AG08396 (cell line): ENCODE measurements at regions not wholly inside any gene's neighbourhood (a gene's known extent, or its start where the extent isn't known, plus 50 kb on each side); places are given as distances from the start of the nearest gene placed in this dataset.
"Not testable (repeated sequence)": the region's sequence is repeated elsewhere in the genome, so short reads cannot be mapped to it uniquely, and the experiment has no call there.

Source experiments
- DNase-seq: peaks from one replicate; pipeline ENCODE4 v3.0.0; 2012; ENCODE audit warnings: low spot score, mixed read lengths

DNA sequence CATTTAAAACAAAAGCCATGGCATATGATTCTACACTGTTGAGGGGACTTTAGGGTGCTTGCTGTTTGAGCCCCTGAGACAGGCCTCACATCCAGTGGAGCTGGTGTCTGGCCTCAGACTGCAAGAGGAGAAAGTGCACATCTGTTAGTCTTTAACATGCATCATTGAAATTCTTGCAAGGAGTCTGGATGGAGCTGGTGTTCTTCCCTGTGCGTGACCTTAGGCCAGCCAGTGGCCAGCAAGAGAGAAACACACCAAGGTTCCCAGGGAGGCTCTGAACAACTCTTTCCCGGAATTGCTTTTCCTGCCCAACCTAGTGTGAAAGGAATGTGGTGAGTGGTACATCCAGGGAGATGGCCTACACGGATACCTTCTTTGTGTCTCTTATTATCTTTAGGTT lies 282.8 kb upstream of the TNC start:
- peak; percentile 34 for DNase-seq

DNA sequence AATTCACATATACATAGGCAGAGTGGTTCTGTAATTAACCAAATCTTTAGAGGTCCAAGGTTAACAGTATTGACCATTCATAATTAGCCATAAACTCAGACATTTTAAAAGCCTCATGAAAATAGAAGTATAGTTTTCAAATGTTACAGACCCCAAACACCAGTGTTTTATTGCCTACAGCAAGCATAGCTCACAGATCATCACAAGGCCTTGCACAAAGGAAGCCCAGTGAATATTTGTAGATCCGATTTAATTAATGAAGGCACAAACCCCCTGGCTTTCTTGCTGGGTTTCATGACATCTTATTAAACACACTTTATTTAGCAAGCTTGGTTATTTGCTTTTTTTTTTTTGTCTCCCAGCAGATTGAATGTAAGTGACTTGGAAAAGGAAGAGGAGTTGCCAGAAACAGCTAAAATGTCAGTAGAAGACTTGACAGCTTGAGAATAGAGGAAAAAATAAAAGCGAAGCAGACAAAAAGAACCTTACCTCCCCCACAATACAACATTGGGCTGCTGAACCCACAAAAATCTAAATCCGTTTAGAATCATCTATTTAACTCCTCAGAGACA lies 283.9 kb upstream of the TNC start:
- no peak for DNase-seq

DNA sequence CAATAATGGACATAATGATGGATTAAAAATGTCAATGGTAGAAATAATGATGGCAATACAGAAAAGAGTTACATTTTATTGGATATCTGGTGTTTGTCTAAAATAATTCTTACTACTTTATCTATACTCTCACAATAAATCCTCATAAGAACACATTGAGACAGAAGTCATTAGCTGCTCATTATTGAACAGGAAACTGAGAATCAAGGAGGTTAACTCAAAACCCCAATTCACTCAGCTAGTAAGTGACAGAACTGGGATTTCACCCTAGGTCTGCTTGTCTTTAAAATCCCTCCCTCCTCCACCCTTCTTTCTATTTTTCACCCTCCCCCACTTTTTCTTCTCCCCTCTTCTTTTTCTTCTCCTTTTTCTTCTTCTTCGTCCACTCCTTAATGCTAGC lies 285.8 kb upstream of the TNC start:
- no peak for DNase-seq

DNA sequence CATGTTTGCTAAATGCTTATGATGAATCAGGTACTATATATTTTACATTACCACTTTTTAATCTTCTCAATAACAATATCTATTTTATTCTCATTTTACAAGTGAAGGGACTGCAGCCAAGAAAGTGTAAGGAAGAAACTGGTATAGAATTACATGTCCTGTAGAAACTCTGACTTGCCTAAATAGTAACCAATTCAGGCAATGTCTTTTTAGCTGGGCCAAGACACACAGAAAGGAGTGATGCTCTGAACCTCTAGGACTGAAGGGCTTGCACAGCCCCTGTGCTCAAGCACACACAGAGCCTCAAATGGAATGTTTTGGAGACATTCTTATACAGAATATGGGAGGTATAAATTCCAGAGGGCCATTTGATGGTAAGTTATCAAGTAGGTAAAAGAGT lies 286.4 kb upstream of the TNC start:
- no peak for DNase-seq

DNA sequence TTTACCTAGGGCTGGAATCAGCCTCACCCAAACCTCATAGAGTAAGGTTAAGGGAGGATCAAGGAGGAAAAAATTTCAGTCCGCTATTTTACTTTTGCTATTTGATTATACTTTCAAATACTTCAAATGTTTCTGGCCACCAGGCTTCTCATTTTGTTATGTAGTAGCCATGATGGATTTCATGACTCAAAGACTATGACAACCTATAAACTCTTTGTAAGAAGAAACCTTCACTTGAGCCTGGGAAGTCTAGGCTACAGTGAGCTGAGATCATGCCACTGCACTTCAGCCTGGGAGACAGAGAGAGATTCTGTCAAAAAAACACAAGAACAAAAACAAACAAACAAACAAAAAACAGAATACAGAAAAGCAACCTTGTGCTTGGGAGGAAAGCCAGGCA lies 293.6 kb upstream of the TNC start:
- no peak for DNase-seq

DNA sequence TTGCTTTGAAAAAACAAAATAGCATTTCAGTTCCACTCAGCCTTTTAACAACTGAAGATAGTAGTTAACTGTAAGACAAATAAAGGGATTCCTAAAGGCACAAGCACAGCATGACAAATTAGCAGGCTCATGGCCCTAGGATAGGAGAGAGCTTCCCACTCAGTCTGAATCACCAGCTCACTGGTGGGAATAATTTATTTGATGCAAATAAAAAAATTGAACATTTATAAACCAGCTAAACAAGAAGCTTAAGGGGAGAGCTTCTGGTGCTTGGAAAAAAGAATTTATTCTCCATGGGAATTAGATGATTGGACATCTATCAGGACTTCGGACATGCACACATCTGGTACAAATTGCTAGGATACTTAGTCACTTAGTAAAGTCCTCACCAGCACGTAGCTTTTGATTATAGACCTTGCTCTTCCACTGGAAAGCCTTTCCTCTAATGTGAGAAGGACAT lies 294.1 kb upstream of the TNC start:
- DNase-seq = peak; percentile 11

DNA sequence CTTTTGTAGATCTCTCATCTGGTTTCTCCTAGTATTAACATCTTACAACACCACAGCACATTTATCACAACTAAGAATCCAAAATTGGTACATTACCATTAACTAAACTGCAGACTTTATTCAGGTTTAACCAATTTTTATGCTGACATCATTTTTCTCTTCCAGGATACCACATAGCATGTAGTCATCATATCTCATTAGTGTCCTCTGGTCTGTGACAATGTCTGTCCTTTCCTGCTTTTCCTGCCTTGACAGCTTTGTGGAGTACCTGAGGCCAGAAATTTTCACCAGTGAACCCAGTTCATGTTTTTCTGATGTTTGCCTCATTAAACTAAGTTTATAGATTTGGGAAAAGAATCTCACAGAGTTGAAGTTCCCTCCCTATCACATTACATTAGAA lies 294.7 kb upstream of the TNC start:
- DNase-seq = no peak

DNA sequence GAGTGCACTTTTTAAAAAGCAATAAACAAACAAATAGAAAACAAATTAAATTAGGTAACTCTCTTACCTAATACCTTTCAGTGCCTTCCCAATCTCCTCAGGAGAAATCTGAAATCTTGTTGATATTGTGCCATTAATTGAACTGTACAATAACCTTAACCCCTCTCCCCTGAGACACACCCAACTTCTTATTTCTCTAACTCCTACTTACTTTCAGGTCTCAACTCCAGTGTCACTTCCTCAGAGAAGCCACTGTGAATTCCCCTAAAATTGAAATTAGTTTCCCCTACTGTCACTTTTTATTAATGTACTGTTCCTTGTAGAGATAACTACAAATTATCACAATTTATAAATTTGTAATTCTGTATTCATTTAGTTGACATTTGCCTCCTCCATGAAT lies 295.3 kb upstream of the TNC start:
- DNase-seq = no peak

DNA sequence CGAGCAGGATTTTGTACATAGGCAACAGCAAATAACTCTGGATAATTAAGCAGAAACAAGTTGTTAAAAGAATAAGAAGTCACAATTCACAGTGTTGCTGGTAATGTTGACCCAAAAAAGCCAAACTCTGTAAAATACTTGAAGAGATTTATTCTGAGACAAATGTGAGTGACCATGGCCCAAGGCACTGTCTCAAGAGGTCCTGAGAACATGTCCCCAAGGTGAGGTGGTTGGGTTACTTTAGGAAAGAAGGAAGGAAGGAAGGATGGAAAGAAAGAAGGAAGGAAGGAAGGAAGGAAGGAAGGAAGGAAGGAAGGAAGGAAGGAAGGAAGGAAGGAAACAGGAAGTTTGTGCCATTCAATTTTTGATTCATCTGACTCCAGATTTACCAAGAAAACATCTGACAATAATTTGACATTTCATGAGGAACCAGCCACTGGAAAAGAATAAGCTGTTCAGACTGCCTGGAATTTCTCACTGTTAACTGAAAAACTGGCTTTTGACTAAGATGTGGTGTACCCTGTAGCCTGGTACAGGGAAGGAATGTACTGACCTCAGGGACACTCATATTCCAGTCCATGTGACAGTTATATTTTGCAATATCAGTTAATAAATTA lies 295.9 kb upstream of the TNC start:
- DNase-seq = no peak

DNA sequence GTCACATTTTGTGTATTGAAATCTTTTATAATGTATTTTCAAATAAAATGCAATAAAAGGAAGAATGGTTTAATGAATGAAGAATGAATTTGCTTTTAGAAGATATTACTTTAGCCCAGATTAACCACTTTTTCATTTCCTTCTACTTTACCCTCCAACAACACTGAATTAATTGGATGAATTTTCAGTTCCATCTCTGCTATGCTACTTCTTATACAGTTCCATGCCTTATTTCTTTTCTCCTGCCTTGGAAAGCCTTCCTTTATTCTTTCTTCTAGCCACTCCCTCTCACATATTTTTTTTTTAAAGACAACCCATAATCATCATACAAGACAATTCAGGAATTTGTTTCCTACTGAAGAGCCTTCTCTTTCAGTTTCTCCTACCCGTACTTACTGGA lies 296.6 kb upstream of the TNC start:
- DNase-seq = no peak

DNA sequence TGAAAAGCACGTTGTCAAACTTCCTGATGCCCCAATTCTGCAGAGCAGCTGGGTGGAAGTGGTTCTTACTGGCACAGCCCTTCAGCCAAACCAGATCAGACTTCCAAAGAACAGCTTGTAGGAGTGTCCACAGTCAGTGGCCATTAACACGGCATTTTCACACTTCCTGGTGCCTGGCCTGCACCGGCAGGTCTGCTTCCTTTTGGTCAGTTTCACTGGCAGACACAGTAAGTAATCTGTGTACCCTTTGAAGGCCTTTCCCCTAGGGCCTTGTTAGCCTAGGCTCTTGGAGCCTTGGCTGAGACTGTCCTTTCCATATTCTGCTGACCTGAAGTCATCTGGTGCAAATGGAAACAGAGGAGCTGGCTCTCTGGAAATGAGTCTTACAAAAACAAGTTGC lies 297.5 kb upstream of the TNC start:
- no peak for DNase-seq

DNA sequence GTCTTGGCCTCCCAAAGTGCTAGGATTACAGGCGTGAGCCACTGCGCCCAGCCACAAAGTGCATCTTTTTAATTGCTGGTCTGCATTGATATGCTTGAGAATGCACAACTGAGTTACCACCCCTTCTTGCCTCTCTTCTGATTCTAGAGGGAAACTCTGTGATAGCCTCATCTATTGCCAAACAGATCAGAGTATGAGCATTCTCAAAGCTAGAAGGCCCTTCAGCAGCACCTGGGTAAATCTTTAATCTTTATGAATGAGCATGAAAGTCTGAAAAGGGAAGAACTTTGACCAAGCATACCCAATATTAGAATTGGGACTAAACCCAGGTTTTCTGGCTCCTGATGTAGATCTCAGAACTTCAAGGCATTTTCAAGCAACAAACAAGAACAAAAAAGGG lies 298.3 kb upstream of the TNC start:
- DNase-seq = no peak

DNA sequence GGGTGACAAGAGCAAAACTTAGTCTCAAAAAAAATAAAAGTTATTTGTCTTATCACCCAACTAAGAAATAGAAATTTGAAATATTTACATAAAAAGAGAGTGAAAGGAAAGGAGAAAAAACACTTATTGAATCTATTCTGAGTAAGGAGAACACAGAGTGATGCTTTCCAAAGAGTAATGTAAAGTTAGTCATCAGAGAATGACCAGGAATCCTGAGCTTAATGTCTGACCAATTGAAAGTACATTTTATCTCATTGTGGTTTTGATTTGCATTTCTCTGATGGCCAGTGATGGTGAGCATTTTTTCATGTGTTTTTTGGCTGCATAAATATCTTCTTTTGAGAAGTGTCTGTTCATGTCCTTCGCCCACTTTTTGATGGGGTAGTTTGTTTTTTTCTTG lies 300.2 kb upstream of the TNC start:
- not testable (repeated sequence) for DNase-seq

DNA sequence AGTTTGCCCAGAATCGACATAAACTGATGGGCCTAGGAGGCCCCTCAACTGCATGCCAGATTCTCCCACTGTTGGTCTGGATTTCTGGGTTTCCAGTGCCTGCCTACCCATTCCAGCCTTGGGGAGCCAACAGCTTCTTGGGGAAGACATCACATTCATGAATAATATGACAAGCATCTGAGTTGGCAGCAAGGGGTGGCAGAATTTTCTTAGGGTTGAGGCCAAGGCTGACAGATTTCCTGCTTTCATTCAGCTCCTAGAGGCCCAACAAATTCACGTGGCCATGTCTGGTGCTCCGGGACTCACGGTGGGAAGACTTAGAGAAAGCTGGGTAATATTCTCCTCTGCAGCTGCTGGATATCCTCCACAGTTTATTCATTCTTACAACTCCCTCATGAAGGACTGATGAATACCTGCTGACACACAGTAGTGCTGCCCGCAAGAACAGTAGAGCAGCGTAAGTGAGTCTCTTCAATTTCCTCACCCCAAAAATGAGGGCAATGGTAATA lies 305.0 kb upstream of the TNC start:
- DNase-seq = no peak

DNA sequence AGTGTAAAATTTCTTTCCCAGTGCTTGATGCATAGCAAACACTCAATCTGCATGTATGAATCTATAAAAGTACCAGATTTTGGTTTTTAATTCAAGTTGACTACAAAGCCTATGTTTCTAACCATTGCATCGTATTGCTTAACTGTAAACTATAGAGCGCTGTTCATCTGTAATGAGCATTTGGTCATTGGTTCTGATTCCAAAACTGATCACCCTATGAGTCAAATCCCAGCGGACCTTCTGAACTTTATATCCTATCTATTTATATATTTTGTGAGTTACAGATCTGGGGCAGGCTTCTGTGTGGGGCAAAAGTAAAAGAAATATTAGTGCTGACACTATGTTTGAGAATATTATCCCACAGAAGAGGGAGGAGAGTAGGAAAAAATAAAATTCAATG lies 305.7 kb upstream of the TNC start:
- no peak for DNase-seq

DNA sequence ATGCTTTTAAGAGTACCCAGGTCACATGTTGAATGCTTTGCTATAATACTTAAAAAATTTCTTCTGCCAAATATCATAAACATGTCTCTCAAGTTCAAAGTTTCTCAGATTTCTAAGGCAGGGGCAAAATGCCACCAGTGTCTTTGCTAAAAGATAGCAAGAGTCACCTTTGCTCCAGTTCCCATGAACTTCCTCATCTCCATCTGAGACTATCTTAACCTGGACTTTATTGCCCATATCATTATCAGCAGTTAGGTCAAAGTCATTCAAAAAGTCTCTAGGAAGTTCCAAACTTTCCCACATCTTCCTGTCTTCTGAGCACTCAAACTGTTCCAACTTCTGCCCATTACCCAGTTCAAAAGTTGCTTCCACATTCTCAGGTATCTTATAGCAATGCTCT lies 307.6 kb upstream of the TNC start:
- no peak for DNase-seq

DNA sequence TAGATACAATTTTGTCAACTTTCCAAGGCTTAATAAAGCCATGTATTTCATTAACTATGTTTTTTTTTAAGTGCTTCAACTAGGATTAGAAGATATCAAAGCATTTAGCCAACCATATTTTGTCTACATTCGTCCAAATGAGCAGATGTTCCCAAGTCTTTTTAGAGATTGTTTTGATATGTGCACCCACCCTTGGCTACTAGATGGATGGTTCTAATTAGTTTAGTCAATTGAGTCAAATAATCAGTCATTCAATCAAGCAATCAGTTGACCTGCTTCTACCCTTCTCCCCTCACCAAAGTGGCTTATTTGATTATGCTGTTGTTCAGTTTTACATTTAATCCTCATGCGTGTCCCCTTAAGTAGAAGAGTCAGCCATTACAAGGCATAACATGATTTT lies 319.5 kb upstream of the TNC start:
- DNase-seq = no peak

DNA sequence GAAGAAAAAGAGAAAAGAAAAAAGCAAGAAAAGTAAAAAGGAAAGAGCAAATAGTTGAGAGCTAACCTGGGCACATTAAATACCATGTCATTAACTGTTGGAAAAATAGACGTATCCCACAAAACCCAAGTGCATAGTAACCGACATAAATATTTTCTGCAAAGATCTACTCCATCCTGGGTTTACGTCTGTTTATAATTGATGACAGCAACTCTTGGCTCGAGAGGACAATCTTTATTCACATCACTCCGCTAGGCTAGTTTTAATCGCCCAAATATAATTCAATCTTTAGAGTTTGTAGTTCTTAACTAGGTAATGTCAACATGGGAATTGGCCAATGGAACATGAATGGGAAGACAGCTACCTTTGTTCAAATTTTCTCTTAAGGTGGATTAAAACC lies 321.7 kb upstream of the TNC start:
- DNase-seq = no peak

DNA sequence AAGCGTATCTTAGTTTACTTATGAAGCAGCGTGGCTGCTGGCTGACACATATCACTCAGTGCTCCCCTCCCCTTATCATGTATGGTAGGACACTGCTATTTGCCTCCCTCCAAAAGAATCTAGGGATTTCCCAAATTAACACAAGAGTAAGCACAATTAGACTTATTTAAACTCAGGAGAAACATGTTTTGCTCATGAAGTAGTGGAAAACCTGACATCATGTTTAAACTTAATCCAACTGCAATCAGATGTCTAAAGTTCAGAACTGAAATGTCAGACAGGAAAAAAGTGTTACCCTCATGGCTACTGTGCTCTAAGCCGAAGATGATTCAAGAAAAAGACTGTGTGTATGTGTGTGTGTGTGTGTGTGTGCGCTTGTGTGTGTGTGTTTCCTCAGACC lies 324.1 kb upstream of the TNC start:
- no peak for DNase-seq

DNA sequence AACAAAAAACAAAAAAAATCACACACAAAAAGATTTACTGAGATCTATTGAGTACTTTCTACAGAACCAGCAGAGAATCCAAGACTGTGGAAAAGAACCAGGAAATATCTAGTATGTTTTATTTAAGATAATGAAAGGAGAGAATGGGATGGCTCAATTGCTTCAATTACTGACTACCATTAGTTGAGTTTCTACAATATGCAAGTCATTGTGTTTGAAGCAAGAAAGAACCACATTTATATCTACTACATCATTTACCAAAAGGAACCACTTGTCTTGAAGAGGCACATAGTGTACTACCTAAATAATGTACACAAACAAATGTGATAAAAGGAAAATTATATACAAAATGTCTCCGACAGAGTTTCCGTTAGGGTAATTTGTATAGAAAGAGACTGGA lies 325.9 kb upstream of the TNC start:
- no peak for DNase-seq

DNA sequence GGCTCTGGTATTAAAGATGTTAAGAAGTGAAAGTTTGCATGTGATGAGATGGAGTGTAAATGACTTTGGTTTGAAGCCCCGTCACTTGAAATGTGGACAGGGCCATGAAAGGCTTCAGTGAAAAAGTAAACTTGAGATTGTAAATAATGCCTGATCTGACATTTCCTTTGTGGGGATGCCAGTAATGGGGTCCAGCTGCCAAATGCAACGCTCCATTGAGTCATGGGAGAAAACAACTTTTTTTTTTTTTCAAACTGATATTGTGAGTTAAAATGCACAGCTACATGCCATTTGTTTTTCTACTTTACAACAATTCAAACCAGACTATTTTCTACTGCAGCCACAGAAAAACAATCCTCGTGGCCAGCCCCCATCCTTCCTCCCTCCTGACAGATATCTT lies 327.0 kb upstream of the TNC start:
- no peak for DNase-seq

DNA sequence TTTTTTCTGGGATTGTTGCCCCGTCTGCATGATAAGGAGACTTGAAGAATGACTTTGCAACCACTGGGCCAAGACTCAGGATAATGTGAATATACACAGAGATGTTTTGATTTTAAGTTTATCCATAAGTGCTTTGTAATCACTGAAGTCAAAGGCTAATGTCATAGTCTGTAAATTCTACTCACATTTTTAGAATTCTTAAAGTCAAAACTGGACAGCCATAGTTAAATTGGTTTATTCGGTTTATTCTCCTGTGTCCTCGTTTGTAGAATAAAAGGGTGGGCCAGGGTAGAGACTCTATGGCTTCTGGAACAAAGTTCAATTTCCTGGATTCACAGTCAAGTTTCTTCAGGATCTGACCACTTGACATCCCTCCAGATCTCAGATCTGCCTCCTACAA lies 327.7 kb upstream of the TNC start:
- no peak for DNase-seq

DNA sequence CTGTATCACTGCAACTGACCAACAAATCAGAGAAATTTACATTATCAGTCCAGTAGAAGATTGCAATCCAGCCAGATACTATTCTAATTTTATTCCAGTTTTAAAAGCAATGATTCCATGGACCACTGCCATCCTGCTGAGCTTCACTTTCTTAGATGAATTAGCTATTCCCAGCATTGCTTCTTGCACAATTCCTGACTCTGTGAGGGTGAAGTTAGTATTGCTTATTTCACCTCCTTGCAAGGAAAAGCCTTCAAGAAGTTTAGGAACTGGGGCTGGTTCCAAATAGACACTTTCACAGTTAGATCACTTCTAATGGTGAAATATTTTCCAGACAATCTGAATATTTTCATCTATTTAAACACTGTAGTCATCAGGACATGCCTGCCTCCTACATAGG lies 338.6 kb upstream of the TNC start:
- no peak for DNase-seq

DNA sequence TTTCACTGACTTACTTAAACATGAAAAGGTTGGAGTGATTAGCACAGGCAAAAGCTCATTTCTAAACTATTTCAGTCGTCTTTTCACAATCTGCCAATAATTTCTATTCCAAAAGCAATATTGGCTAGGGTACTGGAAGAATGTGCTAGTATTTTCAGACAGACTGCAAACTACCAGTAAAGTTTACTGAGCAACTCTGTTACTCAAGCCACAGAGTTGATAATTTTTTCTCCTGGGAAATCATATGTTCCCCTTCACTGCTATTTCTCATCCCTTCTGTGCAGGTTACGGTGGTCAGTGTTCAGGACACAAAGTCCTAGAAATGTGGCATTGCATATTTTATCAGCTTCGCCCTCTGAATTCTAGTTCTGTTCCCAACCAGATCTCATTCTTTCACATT lies 343.3 kb upstream of the TNC start:
- DNase-seq = no peak
